ENCODE measurements at regions not wholly inside any gene's neighbourhood (a gene's known extent, or its start where the extent isn't known, plus 50 kb on each side); places are given as distances from the start of the nearest gene placed in this dataset.
"Not testable (repeated sequence)": the region's sequence is repeated elsewhere in the genome, so short reads cannot be mapped to it uniquely, and the experiment has no call there.

DNA sequence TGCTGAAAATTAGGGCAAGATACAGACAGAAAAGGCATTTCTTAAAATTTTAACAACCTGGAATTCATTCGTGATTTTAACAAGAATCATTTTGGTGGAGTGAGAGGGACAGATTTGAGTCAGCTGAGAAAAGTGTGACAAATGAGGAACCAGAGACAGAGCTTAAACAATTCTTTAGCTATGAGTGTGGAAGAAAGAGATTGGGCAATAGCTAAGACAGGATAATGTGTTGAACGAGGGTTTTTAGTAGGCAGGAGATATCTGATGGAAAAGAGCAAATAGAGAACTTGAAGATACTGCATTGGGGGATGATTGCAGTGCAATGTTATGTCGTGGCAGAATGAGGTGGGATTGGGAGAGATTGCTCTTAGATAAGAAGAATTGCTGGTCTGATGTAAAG is 164.2 kb upstream of the SPRY1 start:
- in situ Hi-C loops (cut with MboI; ENCODE audit: low sequenced_read_pairs in 4 of 4) (no loop called here), intact Hi-C loops (cut with DNase I; ENCODE audit: low total_unique reads) (no loop called here)
- no peak overlapping the region for H3K27ac ChIP-seq
- H3K27me3 ChIP-seq, result no peaks in the 10 kb centered on the region
- H3K9me3 ChIP-seq, result no peaks in the 10 kb centered on the region
- no peaks in the 10 kb centered on the region for H3K36me3 ChIP-seq
- ATAC-seq (no peak), DNase-seq (no peak)
- H3K4me3 ChIP-seq, result no peak overlapping the region
- TF ChIP-seq POLR2A (IDR thresholded peaks at IDR 0.05), result no peak
- H3K4me1 ChIP-seq, result no peaks in the 10 kb centered on the region

DNA sequence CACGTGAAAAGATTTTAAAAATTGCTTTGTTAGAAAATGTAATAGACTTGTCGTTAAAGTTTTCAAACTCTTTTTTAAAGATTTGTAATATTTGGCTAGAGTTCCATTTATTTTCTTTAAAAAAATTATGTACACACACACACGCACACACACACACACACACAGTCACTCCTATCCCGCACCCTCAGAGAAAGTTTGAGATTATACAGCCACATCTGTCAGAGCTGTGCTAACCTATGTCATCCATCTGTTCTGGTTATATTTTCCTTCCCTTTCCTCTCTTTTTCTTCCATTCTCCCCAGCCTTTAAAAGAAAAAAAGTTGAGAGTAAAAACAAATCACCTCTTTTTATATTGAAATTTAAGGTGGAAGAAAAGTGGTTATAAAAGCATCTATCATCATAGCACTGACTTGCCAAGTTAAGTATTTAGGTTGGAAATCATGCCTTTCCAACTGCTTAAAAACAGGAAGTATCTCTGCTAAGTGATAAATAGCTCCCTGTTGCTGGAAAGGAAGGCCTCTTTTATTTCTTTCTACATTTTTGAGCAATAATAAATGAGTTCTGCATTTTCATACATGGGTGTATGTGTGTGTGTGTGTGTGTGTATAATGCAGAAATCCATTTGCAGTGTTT is 163.3 kb upstream of the SPRY1 start:
- TF ChIP-seq, protein P1, sequence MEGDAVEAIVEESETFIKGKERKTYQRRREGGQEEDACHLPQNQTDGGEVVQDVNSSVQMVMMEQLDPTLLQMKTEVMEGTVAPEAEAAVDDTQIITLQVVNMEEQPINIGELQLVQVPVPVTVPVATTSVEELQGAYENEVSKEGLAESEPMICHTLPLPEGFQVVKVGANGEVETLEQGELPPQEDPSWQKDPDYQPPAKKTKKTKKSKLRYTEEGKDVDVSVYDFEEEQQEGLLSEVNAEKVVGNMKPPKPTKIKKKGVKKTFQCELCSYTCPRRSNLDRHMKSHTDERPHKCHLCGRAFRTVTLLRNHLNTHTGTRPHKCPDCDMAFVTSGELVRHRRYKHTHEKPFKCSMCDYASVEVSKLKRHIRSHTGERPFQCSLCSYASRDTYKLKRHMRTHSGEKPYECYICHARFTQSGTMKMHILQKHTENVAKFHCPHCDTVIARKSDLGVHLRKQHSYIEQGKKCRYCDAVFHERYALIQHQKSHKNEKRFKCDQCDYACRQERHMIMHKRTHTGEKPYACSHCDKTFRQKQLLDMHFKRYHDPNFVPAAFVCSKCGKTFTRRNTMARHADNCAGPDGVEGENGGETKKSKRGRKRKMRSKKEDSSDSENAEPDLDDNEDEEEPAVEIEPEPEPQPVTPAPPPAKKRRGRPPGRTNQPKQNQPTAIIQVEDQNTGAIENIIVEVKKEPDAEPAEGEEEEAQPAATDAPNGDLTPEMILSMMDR (IDR thresholded peaks at IDR 0.05 in 4 of 5, conservative IDR thresholded peaks at IDR 0.05 in 1 of 5), result no peak
- no peak for TF ChIP-seq POLR2A (IDR thresholded peaks at IDR 0.05)
- Histone ChIP-seq H3K27ac (no peak overlapping the region), H3K4me1 (no peaks in the 10 kb centered on the region), H3K36me3 (no peaks in the 10 kb centered on the region), H3K4me3 (no peak overlapping the region), H3K9me3 (no peaks in the 10 kb centered on the region), H3K27me3 (no peaks in the 10 kb centered on the region)
- intact Hi-C loops (cut with DNase I; ENCODE audit: low total_unique reads) (no loop called here), in situ Hi-C loops (cut with MboI; ENCODE audit: low sequenced_read_pairs in 4 of 4) (no loop called here)
- DNase-seq (no peak), ATAC-seq (no peak)

DNA sequence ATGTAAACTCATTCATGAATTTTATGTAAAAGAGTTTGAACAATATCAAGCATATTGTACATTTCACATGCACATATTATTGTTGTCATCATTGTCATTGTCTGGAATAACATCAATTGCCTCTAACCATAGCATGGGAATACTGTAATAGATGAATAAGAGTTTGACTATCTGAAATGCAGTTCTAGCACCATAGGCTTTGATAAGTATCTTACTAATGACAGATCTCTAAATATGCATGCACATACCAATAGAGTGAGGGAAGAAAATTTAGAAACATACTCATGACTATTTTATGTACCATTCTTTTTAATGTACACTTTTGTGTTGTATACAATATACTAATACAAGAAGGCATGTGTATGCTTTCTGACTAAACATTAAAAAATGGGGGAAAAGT is 161.6 kb upstream of the SPRY1 start:
- DNase-seq (no peak), ATAC-seq (no peak)
- H3K36me3 ChIP-seq, result no peaks in the 10 kb centered on the region
- no peak overlapping the region for H3K27ac ChIP-seq
- intact Hi-C loops (cut with DNase I; ENCODE audit: low total_unique reads) (no loop called here), in situ Hi-C loops (cut with MboI; ENCODE audit: low sequenced_read_pairs in 4 of 4) (no loop called here)
- TF ChIP-seq, protein P1 (IDR thresholded peaks at IDR 0.05 in 4 of 5, conservative IDR thresholded peaks at IDR 0.05 in 1 of 5), result no peak
- no peak for TF ChIP-seq POLR2A (IDR thresholded peaks at IDR 0.05)
- no peaks in the 10 kb centered on the region for H3K27me3 ChIP-seq
- H3K4me3 ChIP-seq, result no peak overlapping the region
- no peaks in the 10 kb centered on the region for H3K4me1 ChIP-seq
- H3K9me3 ChIP-seq, result no peaks in the 10 kb centered on the region

DNA sequence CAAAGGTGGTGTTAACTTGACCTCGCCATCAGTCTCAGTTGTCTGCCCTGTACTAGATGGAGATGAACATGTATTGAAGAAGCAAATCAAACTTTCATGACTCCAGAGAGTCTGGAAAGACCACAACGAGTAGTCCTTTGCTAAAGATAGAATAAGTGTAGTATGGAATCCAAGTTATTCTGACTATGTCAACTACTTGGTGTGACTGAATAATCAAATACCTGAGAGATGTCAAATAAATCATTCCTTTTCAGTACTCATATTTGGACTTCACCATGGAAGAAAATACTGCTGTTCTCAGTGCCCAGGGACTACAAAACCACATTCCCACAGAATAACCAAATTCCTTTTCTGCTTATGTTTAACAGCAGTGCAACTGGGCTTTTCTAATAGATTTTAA is 161.2 kb upstream of the SPRY1 start:
- no peak overlapping the region for H3K27ac ChIP-seq
- H3K27me3 ChIP-seq, result no peaks in the 10 kb centered on the region
- no peaks in the 10 kb centered on the region for H3K36me3 ChIP-seq
- H3K4me1 ChIP-seq, result no peaks in the 10 kb centered on the region
- no peaks in the 10 kb centered on the region for H3K9me3 ChIP-seq
- ATAC-seq, result no peak
- in situ Hi-C loops (cut with MboI; ENCODE audit: low sequenced_read_pairs in 4 of 4), result no loop called here
- TF ChIP-seq POLR2A (IDR thresholded peaks at IDR 0.05), result no peak
- TF ChIP-seq, protein P1 (IDR thresholded peaks at IDR 0.05 in 4 of 5, conservative IDR thresholded peaks at IDR 0.05 in 1 of 5), result no peak
- intact Hi-C loops (cut with DNase I; ENCODE audit: low total_unique reads), result no loop called here
- H3K4me3 ChIP-seq, result no peak overlapping the region
- no peak for DNase-seq

DNA sequence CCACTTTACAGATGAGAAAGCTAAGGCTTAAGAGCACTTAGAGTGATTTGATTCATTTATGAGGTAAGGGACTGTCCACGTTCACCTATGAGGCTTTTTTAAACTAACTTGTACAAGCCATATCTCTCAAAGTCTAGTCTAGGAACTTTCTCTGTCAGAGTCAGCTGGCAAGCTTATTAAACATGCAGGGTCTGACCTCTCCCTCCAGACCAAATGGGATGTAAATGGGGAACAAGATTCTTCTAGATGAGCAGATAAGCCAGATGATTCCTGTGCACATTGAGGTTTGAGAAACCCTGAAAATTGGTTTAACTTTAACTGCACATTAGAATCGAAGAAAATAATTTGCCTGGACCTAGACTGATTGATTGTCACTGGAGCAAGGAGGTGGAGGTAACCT is 160.0 kb upstream of the SPRY1 start:
- Histone ChIP-seq H3K4me3 (no peak overlapping the region), H3K36me3 (no peaks in the 10 kb centered on the region), H3K27me3 (no peaks in the 10 kb centered on the region), H3K27ac (no peak overlapping the region), H3K9me3 (no peaks in the 10 kb centered on the region), H3K4me1 (no peaks in the 10 kb centered on the region)
- TF ChIP-seq, protein P1 (IDR thresholded peaks at IDR 0.05 in 4 of 5, conservative IDR thresholded peaks at IDR 0.05 in 1 of 5), result no peak
- TF ChIP-seq POLR2A (IDR thresholded peaks at IDR 0.05), result no peak
- intact Hi-C loops (cut with DNase I; ENCODE audit: low total_unique reads), result no loop called here
- no peak for DNase-seq
- in situ Hi-C loops (cut with MboI; ENCODE audit: low sequenced_read_pairs in 4 of 4), result no loop called here
- ATAC-seq, result no peak

DNA sequence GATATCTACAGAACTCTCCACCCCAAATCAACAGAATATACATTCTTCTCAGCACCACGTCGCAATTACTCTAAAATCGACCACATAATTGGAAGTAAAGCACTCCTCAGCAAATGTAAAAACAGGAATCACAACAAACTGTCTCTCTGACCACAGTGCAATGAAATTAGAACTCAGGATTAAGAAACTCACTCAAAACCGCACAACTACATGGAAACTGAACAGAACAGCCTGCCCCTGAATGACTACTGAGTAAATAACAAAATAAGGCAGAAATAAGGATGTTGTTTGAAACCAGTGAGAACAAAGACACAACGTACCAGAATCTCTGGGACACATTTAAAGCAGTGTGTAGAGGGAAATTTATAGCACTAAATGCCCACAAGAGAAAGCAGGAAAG is 156.3 kb upstream of the SPRY1 start:
- DNase-seq; H3K9me3 ChIP-seq; in situ Hi-C loops (cut with MboI; ENCODE audit: low sequenced_read_pairs in 4 of 4); H3K36me3 ChIP-seq; H3K27ac ChIP-seq; ATAC-seq; intact Hi-C loops (cut with DNase I; ENCODE audit: low total_unique reads); H3K4me1 ChIP-seq; H3K4me3 ChIP-seq; H3K27me3 ChIP-seq: not testable (repeated sequence)

DNA sequence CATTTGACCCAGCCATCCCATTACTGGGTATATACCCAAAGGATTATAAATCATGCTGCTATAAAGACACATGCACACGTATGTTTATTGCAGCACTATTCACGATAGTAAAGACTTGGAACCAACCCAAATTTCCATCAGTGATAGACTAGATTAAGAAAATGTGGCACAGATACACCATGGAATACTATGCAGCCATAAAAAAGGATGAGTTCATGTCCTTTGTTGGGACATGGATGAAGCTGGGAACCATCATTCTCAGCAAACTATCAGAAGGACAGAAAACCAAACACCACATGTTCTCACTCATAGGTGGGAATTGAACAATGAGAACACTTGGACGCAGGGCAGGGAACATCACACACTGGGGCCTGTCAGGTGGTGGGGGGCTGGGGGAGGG is 153.4 kb upstream of the SPRY1 start:
- H3K9me3 ChIP-seq; ATAC-seq; in situ Hi-C loops (cut with MboI; ENCODE audit: low sequenced_read_pairs in 4 of 4); H3K27me3 ChIP-seq; H3K36me3 ChIP-seq; intact Hi-C loops (cut with DNase I; ENCODE audit: low total_unique reads); H3K4me3 ChIP-seq; H3K27ac ChIP-seq; DNase-seq: not testable (repeated sequence)
- peaks cover 16 to 20% of the 10 kb centered on the region in 2 donors for H3K4me1 ChIP-seq

Data from gastrocnemius medialis (tissue), 4 donors.